ENCODE measurements at regions not wholly inside any gene's neighbourhood (a gene's known extent, or its start where the extent isn't known, plus 50 kb on each side); places are given as distances from the start of the nearest gene placed in this dataset.

- Histone ChIP-seq H3K79me2 (ENCODE audit: insufficient read depth, low read length) (no peaks in the 10 kb centered on the region), H3K27me3 (ENCODE audit: insufficient read depth, low read length, poor library complexity) (no peaks in the 10 kb centered on the region), H3K4me3 (ENCODE audit: low read depth in 1 of 2, low read length in 2 of 2) (no peak overlapping the region), H3K9ac (ENCODE audit: low read depth, low read length) (no peak overlapping the region), H3K4me1 (ENCODE audit: insufficient read depth, low read length) (no peaks in the 10 kb centered on the region), H3K4me2 (ENCODE audit: insufficient read depth, low read length) (no peak overlapping the region), H3K9me3 (ENCODE audit: insufficient read depth, low read length, severe bottlenecking) (no peaks in the 10 kb centered on the region), H4K20me1 (ENCODE audit: insufficient read depth, low read length) (no peaks in the 10 kb centered on the region), H3K27ac (ENCODE audit: low read length) (no peak overlapping the region), H3K36me3 (ENCODE audit: insufficient read depth, low read length) (no peaks in the 10 kb centered on the region), H2AFZ (ENCODE audit: low read depth, low read length) (no peak overlapping the region)
- DNase-seq (no peak), ATAC-seq (ENCODE audit: insufficient read depth, low read depth) (no peak)
- TF ChIP-seq CTCF (IDR thresholded peaks at IDR 0.05; ENCODE audit: borderline replicate concordance, extremely low read depth, low read length, poor library complexity, severe bottlenecking) (no peak), EZH2 (IDR thresholded peaks at IDR 0.05; ENCODE audit: borderline replicate concordance, low read depth, low read length, severe bottlenecking) (no peak)
Observed at GRCh38 chr10:3006607-3007006, 60.7 kb upstream of the PFKP start.

GRCh38 chr10:3006093-3006492 is 61.3 kb upstream of the PFKP start:
- Histone ChIP-seq H4K20me1 (ENCODE audit: insufficient read depth, low read length) (no peaks in the 10 kb centered on the region), H3K79me2 (ENCODE audit: insufficient read depth, low read length) (no peaks in the 10 kb centered on the region), H3K4me3 (ENCODE audit: low read depth in 1 of 2, low read length in 2 of 2) (no peak overlapping the region), H3K36me3 (ENCODE audit: insufficient read depth, low read length) (no peaks in the 10 kb centered on the region), H3K9me3 (ENCODE audit: insufficient read depth, low read length, severe bottlenecking) (no peaks in the 10 kb centered on the region), H3K4me2 (ENCODE audit: insufficient read depth, low read length) (no peak overlapping the region), H3K27me3 (ENCODE audit: insufficient read depth, low read length, poor library complexity) (no peaks in the 10 kb centered on the region), H3K27ac (ENCODE audit: low read length) (no peak overlapping the region), H2AFZ (ENCODE audit: low read depth, low read length) (no peak overlapping the region), H3K9ac (ENCODE audit: low read depth, low read length) (no peak overlapping the region), H3K4me1 (ENCODE audit: insufficient read depth, low read length) (no peaks in the 10 kb centered on the region)
- DNase-seq = no peak
- TF ChIP-seq CTCF (IDR thresholded peaks at IDR 0.05; ENCODE audit: borderline replicate concordance, extremely low read depth, low read length, poor library complexity, severe bottlenecking) = no peak
- no peak for TF ChIP-seq EZH2 (IDR thresholded peaks at IDR 0.05; ENCODE audit: borderline replicate concordance, low read depth, low read length, severe bottlenecking)
- ATAC-seq (ENCODE audit: insufficient read depth, low read depth) = no peak

GRCh38 chr10:3002304-3002703 is 65.0 kb upstream of the PFKP start:
- H3K4me1 ChIP-seq (ENCODE audit: insufficient read depth, low read length) = no peaks in the 10 kb centered on the region
- no peaks in the 10 kb centered on the region for H3K9me3 ChIP-seq (ENCODE audit: insufficient read depth, low read length, severe bottlenecking)
- no peak for DNase-seq
- no peaks in the 10 kb centered on the region for H3K27me3 ChIP-seq (ENCODE audit: insufficient read depth, low read length, poor library complexity)
- H3K4me2 ChIP-seq (ENCODE audit: insufficient read depth, low read length) = no peak overlapping the region
- ATAC-seq (ENCODE audit: insufficient read depth, low read depth) = no peak
- H3K79me2 ChIP-seq (ENCODE audit: insufficient read depth, low read length) = no peaks in the 10 kb centered on the region
- H3K27ac ChIP-seq (ENCODE audit: low read length) = no peak overlapping the region
- H4K20me1 ChIP-seq (ENCODE audit: insufficient read depth, low read length) = no peaks in the 10 kb centered on the region
- no peak overlapping the region for H2AFZ ChIP-seq (ENCODE audit: low read depth, low read length)
- no peak for TF ChIP-seq EZH2 (IDR thresholded peaks at IDR 0.05; ENCODE audit: borderline replicate concordance, low read depth, low read length, severe bottlenecking)
- TF ChIP-seq CTCF (IDR thresholded peaks at IDR 0.05; ENCODE audit: borderline replicate concordance, extremely low read depth, low read length, poor library complexity, severe bottlenecking) = no peak
- no peak overlapping the region for H3K4me3 ChIP-seq (ENCODE audit: low read depth in 1 of 2, low read length in 2 of 2)
- no peaks in the 10 kb centered on the region for H3K36me3 ChIP-seq (ENCODE audit: insufficient read depth, low read length)
- no peak overlapping the region for H3K9ac ChIP-seq (ENCODE audit: low read depth, low read length)

GRCh38 chr10:3000048-3000447 is 67.3 kb upstream of the PFKP start:
- Histone ChIP-seq H3K9me3 (ENCODE audit: insufficient read depth, low read length, severe bottlenecking) (no peaks in the 10 kb centered on the region), H3K27ac (ENCODE audit: low read length) (no peak overlapping the region), H3K4me3 (ENCODE audit: low read depth in 1 of 2, low read length in 2 of 2) (no peak overlapping the region), H4K20me1 (ENCODE audit: insufficient read depth, low read length) (no peaks in the 10 kb centered on the region), H3K36me3 (ENCODE audit: insufficient read depth, low read length) (no peaks in the 10 kb centered on the region), H3K4me1 (ENCODE audit: insufficient read depth, low read length) (no peaks in the 10 kb centered on the region), H3K9ac (ENCODE audit: low read depth, low read length) (no peak overlapping the region), H3K4me2 (ENCODE audit: insufficient read depth, low read length) (no peak overlapping the region), H3K79me2 (ENCODE audit: insufficient read depth, low read length) (no peaks in the 10 kb centered on the region), H3K27me3 (ENCODE audit: insufficient read depth, low read length, poor library complexity) (peaks cover 2% of the 10 kb centered on the region), H2AFZ (ENCODE audit: low read depth, low read length) (no peak overlapping the region)
- ATAC-seq (ENCODE audit: insufficient read depth, low read depth) (no peak), DNase-seq (no peak)
- TF ChIP-seq EZH2 (IDR thresholded peaks at IDR 0.05; ENCODE audit: borderline replicate concordance, low read depth, low read length, severe bottlenecking) = no peak
- no peak for TF ChIP-seq CTCF (IDR thresholded peaks at IDR 0.05; ENCODE audit: borderline replicate concordance, extremely low read depth, low read length, poor library complexity, severe bottlenecking)

Data from DND-41 (cell line).